NT2/D1 (cell line): ENCODE measurements at regions not wholly inside any gene's neighbourhood (a gene's known extent, or its start where the extent isn't known, plus 50 kb on each side); places are given as distances from the start of the nearest gene placed in this dataset.
"Not testable (repeated sequence)": the region's sequence is repeated elsewhere in the genome, so short reads cannot be mapped to it uniquely, and the experiment has no call there.

Experiments
- DNase-seq: peaks from one replicate; pipeline ENCODE4 v3.0.0-alpha.2; 2011; ENCODE audit warnings: low read depth, low spot score
- H3K27me3 ChIP-seq: 2 replicates; pipeline ENCODE4 v1.6.0; 2011; ENCODE audit warnings: mild to moderate bottlenecking; ENCODE audit not compliant: insufficient read length, insufficient read depth
- H3K36me3 ChIP-seq: 2 replicates; pipeline ENCODE4 v1.6.1; 2011; ENCODE audit warnings: mild to moderate bottlenecking, low read length, mixed read lengths; ENCODE audit not compliant: insufficient read depth, insufficient read length
- H3K4me1 ChIP-seq: 2 replicates; pipeline ENCODE4 v1.5.1; 2011; ENCODE audit not compliant: insufficient read depth, insufficient read length
- H3K4me3 ChIP-seq: 2 replicates; pipeline ENCODE4 v1.5.1; 2011; ENCODE audit warnings: low read depth; ENCODE audit not compliant: insufficient read length
- H3K9ac ChIP-seq: 2 replicates; pipeline ENCODE4 v1.6.0; 2011; ENCODE audit warnings: low read depth; ENCODE audit not compliant: insufficient read length
- H3K9me3 ChIP-seq: 2 replicates; pipeline ENCODE4 v1.5.1; 2011; ENCODE audit warnings: mild to moderate bottlenecking, low read length; ENCODE audit not compliant: insufficient read depth
- SUZ12 ChIP-seq: IDR thresholded peaks from 2 replicates; pipeline ENCODE4 v1.6.1; 2011; ENCODE audit not compliant: insufficient read length, insufficient read depth; ENCODE audit errors: extremely low read depth
- YY1 ChIP-seq: IDR thresholded peaks from 2 replicates; pipeline ENCODE4 v1.6.1; 2011; ENCODE audit not compliant: insufficient read length, insufficient read depth
- ZNF274 ChIP-seq: IDR thresholded peaks from 2 replicates; pipeline ENCODE4 v1.6.1; 2011; ENCODE audit warnings: mild to moderate bottlenecking, low read depth, low read length

GRCh38 chr3:72613871-72614270 is 234.4 kb downstream of the SHQ1 start:
- Histone ChIP-seq H3K4me3 (no peak overlapping the region), H3K27me3 (peaks cover 5% of the 10 kb centered on the region), H3K9me3 (peaks cover 6% of the 10 kb centered on the region; the same call in 1 of the 2 replicates), H3K36me3 (no peaks in the 10 kb centered on the region), H3K4me1 (no peaks in the 10 kb centered on the region), H3K9ac (no peak overlapping the region)
- DNase-seq, result no peak
- no peak for TF ChIP-seq ZNF274
- no peak for TF ChIP-seq YY1
- no peak for TF ChIP-seq SUZ12

GRCh38 chr3:72609114-72609513 is 239.1 kb downstream of the SHQ1 start:
- H3K4me1 ChIP-seq, H3K9me3 ChIP-seq, H3K36me3 ChIP-seq, H3K4me3 ChIP-seq, H3K9ac ChIP-seq, H3K27me3 ChIP-seq, DNase-seq: not testable (repeated sequence)

- Histone ChIP-seq H3K9me3 (no peaks in the 10 kb centered on the region), H3K27me3 (peaks cover 10% of the 10 kb centered on the region), H3K9ac (no peak overlapping the region), H3K4me1 (no peaks in the 10 kb centered on the region), H3K4me3 (no peak overlapping the region), H3K36me3 (no peaks in the 10 kb centered on the region)
- TF ChIP-seq SUZ12, result no peak
- no peak for TF ChIP-seq YY1
- no peak for TF ChIP-seq ZNF274
- no peak for DNase-seq
Measured at GRCh38 chr3:72606005-72606800, 242.0 kb downstream of the SHQ1 start.

GRCh38 chr3:72604328-72604727 is 243.9 kb downstream of the SHQ1 start:
- peaks cover 10% of the 10 kb centered on the region for H3K27me3 ChIP-seq
- no peak for TF ChIP-seq SUZ12
- no peak for TF ChIP-seq YY1
- no peak for TF ChIP-seq ZNF274

GRCh38 chr3:72601983-72602750 is 246.1 kb downstream of the SHQ1 start:
- Histone ChIP-seq H3K9ac (no peak overlapping the region), H3K36me3 (no peaks in the 10 kb centered on the region), H3K4me1 (peaks cover 13% of the 10 kb centered on the region), H3K4me3 (no peak overlapping the region), H3K9me3 (no peaks in the 10 kb centered on the region), H3K27me3 (peaks cover 10% of the 10 kb centered on the region)
- DNase-seq, result no peak
- TF ChIP-seq ZNF274 (no peak), YY1 (no peak), SUZ12 (no peak)

More at GRCh38 chr3:72604328-72604727, 243.9 kb downstream of the SHQ1 start:
- Histone ChIP-seq H3K9me3 (no peaks in the 10 kb centered on the region), H3K4me1 (peaks cover 2% of the 10 kb centered on the region), H3K4me3 (no peak overlapping the region), H3K36me3 (no peaks in the 10 kb centered on the region), H3K9ac (no peak overlapping the region)
- no peak for DNase-seq

GRCh38 chr3:72601060-72601459 is 247.2 kb downstream of the SHQ1 start:
- H3K4me1 ChIP-seq, result peaks cover 20% of the 10 kb centered on the region
- TF ChIP-seq SUZ12 (no peak), YY1 (no peak), ZNF274 (no peak)
- peaks cover 10% of the 10 kb centered on the region for H3K27me3 ChIP-seq
- no peaks in the 10 kb centered on the region for H3K9me3 ChIP-seq
- no peak for DNase-seq
- H3K36me3 ChIP-seq, result no peaks in the 10 kb centered on the region
- H3K4me3 ChIP-seq, result no peak overlapping the region
- H3K9ac ChIP-seq, result no peak overlapping the region

GRCh38 chr3:72597756-72598195 is 250.5 kb downstream of the SHQ1 start:
- no peaks in the 10 kb centered on the region for H3K36me3 ChIP-seq
- peaks cover 7% of the 10 kb centered on the region for H3K27me3 ChIP-seq
- DNase-seq, result no peak
- no peak overlapping the region for H3K4me3 ChIP-seq
- TF ChIP-seq SUZ12 (no peak), YY1 (no peak), ZNF274 (no peak)
- H3K4me1 ChIP-seq, result peaks cover 20% of the 10 kb centered on the region
- no peaks in the 10 kb centered on the region for H3K9me3 ChIP-seq
- H3K9ac ChIP-seq, result no peak overlapping the region
